Liver (tissue), 8 donors: ENCODE measurements at regions not wholly inside any gene's neighbourhood (a gene's known extent, or its start where the extent isn't known, plus 50 kb on each side); places are given as distances from the start of the nearest gene placed in this dataset.

ENCODE experiments used
- DNase-seq: peaks from one replicate; pipeline ENCODE4 v3.0.0-alpha.2; 2017; ENCODE audit warnings: low spot score
- H3K27ac ChIP-seq, 2 donors: one replicate each; pipeline ENCODE4 v1.7.0; 2013; ENCODE audit warnings: inconsistent platforms in 2 of 2, low read length in 2 of 2, control low read depth in 1 of 2, low read depth in 1 of 2, mild to moderate bottlenecking in 1 of 2
- H3K27me3 ChIP-seq, 4 donors: one replicate each; pipeline versions ENCODE4 v1.6.1 to v1.7.0; 2013; ENCODE audit warnings: low read length in 3 of 4, inconsistent platforms in 1 of 4, mild to moderate bottlenecking in 1 of 4, moderate library complexity in 1 of 4; ENCODE audit not compliant: control insufficient read depth in 4 of 4, insufficient read depth in 4 of 4
- H3K36me3 ChIP-seq, 4 donors: one replicate each; pipeline versions ENCODE4 v1.6.1 to v1.7.0; 2013; ENCODE audit warnings: low read length in 3 of 4, mild to moderate bottlenecking in 3 of 4, low read depth in 1 of 4, moderate library complexity in 1 of 4; ENCODE audit not compliant: control insufficient read depth in 4 of 4, insufficient read depth in 3 of 4
- H3K4me1 ChIP-seq, 4 donors: one replicate each; pipeline versions ENCODE4 v1.6.1 to v1.7.0; 2013; ENCODE audit warnings: low read length in 3 of 4, mild to moderate bottlenecking in 3 of 4, moderate library complexity in 1 of 4; ENCODE audit not compliant: control insufficient read depth in 4 of 4, insufficient read depth in 4 of 4
- H3K4me3 ChIP-seq, 3 donors: one replicate each; pipeline versions ENCODE4 v1.6.1 to v1.7.0; 2013; ENCODE audit warnings: low read length in 3 of 3, control low read depth in 1 of 3, low read depth in 1 of 3, mild to moderate bottlenecking in 1 of 3
- H3K9ac ChIP-seq, 2 donors: one replicate each; pipeline ENCODE4 v1.7.0; 2013; ENCODE audit warnings: low read length in 2 of 2, mild to moderate bottlenecking in 2 of 2, moderate library complexity in 2 of 2, control low read depth in 1 of 2, low read depth in 1 of 2
- H3K9me3 ChIP-seq, 4 donors: one replicate each; pipeline versions ENCODE4 v1.6.1 to v1.7.0; 2013; ENCODE audit warnings: low read length in 3 of 4; ENCODE audit not compliant: control insufficient read depth in 4 of 4
- EGR1 ChIP-seq, 2 donors: IDR thresholded peaks; 2 replicates each; pipeline ENCODE4 v1.6.1; 2016 to 2018; ENCODE audit warnings: antibody characterized with exemption in 2 of 2, low read depth in 2 of 2
- FOXA1 ChIP-seq: IDR thresholded peaks from 2 replicates; pipeline ENCODE4 v1.6.1; 2016; ENCODE audit warnings: antibody characterized with exemption
- FOXA2 ChIP-seq: IDR thresholded peaks from 2 replicates; pipeline ENCODE4 v1.6.1; 2016; ENCODE audit warnings: antibody characterized with exemption
- GABPA ChIP-seq, 2 donors: IDR thresholded peaks in 1 of 2; conservative IDR thresholded peaks in 1 of 2; 2 replicates each; pipeline ENCODE4 v1.6.1; 2016; ENCODE audit warnings: antibody characterized with exemption in 2 of 2, mild to moderate bottlenecking in 1 of 2, moderate library complexity in 1 of 2
- HNF4A ChIP-seq, 2 donors: conservative IDR thresholded peaks; 2 replicates each; pipeline ENCODE4 v1.6.1; 2016; ENCODE audit warnings: antibody characterized with exemption in 2 of 2, mild to moderate bottlenecking in 2 of 2
- HNF4G ChIP-seq: IDR thresholded peaks from 2 replicates; pipeline ENCODE4 v1.6.1; 2016; ENCODE audit warnings: antibody characterized with exemption
- JUND ChIP-seq, 2 donors: IDR thresholded peaks; 2 replicates each; pipeline ENCODE4 v1.6.1; 2016; ENCODE audit warnings: antibody characterized with exemption in 2 of 2
- NR2F2 ChIP-seq: IDR thresholded peaks from 2 replicates; pipeline ENCODE4 v1.6.1; 2016; ENCODE audit warnings: antibody characterized with exemption
- RAD21 ChIP-seq, 2 donors: IDR thresholded peaks; 2 replicates each; pipeline ENCODE4 v1.6.1; 2016; ENCODE audit warnings: antibody characterized with exemption in 2 of 2, mild to moderate bottlenecking in 2 of 2
- RXRA ChIP-seq, 2 donors: IDR thresholded peaks; 2 replicates each; pipeline ENCODE4 v1.6.1; 2017 to 2018; ENCODE audit warnings: antibody characterized with exemption in 2 of 2, mild to moderate bottlenecking in 1 of 2
- SP1 ChIP-seq: IDR thresholded peaks from 2 replicates; pipeline ENCODE4 v1.6.1; 2018; ENCODE audit warnings: antibody characterized with exemption, mild to moderate bottlenecking
- TAF1 ChIP-seq: conservative IDR thresholded peaks from 2 replicates; pipeline ENCODE4 v1.6.1; 2016; ENCODE audit warnings: antibody characterized with exemption, mild to moderate bottlenecking
- YY1 ChIP-seq: IDR thresholded peaks from 2 replicates; pipeline ENCODE4 v1.6.1; 2016; ENCODE audit warnings: antibody characterized with exemption, mild to moderate bottlenecking
- WGBS: extraction: QIAGEN DNeasy Blood & Tissue Kit; methylation state at CpG from one replicate; pipeline ENCODE4 v1.1.7; 2013; 5-methylcytosine and 5-hydroxymethylcytosine counted together
- TF ChIP-seq, protein P1 (sequence below): IDR thresholded peaks from 2 replicates; pipeline ENCODE4 v1.6.1; 2016; ENCODE audit warnings: antibody characterized with exemption, mild to moderate bottlenecking
- TF ChIP-seq, protein P2 (sequence below): IDR thresholded peaks from 2 replicates; pipeline ENCODE4 v1.6.1; 2016; ENCODE audit warnings: antibody characterized with exemption
- TF ChIP-seq, protein P3 (sequence below): fragments of 150-350 bp; IDR thresholded peaks from 2 replicates; pipeline ENCODE4 v1.5.1; 2017; ENCODE audit warnings: improper control_type of control experiment, low read depth, low read length; ENCODE audit not compliant: missing input control
- TF ChIP-seq, protein P4 (sequence below): IDR thresholded peaks from 2 replicates; pipeline ENCODE4 v1.6.1; 2016; ENCODE audit warnings: antibody characterized with exemption
- TF ChIP-seq, protein P5 (sequence below): IDR thresholded peaks from 2 replicates; pipeline ENCODE4 v1.6.1; 2016; ENCODE audit warnings: antibody characterized with exemption
- donor health status: healthy.
- donor health status: healthy.
- donor health status: healthy.
- donor health status: healthy.
- donor health status: healthy.

DNA sequence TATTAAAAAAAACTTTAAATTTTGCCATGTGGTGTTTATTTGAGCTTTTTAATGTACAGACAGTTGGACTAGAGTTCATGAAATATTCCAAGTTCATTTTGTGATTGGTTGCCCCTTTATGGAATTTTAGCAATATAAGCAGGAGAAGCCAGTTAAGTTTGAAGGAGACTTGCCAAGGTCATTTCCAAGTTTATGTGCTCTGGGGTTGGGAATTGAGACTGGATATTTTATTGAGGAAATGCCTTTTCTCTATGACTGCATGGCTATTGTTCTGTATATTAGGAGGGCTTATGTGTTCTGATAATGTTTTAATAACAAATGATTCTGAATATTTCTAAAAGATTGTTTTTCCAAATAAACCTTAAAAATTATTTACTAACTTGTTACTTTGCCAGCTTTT is 67.0 kb upstream of the TCF4 start:
- H3K27ac ChIP-seq, result no peak overlapping the region
- no peak for DNase-seq
- no peak for TF ChIP-seq SP1
- no peak for TF ChIP-seq HNF4G
- TF ChIP-seq, protein P1, sequence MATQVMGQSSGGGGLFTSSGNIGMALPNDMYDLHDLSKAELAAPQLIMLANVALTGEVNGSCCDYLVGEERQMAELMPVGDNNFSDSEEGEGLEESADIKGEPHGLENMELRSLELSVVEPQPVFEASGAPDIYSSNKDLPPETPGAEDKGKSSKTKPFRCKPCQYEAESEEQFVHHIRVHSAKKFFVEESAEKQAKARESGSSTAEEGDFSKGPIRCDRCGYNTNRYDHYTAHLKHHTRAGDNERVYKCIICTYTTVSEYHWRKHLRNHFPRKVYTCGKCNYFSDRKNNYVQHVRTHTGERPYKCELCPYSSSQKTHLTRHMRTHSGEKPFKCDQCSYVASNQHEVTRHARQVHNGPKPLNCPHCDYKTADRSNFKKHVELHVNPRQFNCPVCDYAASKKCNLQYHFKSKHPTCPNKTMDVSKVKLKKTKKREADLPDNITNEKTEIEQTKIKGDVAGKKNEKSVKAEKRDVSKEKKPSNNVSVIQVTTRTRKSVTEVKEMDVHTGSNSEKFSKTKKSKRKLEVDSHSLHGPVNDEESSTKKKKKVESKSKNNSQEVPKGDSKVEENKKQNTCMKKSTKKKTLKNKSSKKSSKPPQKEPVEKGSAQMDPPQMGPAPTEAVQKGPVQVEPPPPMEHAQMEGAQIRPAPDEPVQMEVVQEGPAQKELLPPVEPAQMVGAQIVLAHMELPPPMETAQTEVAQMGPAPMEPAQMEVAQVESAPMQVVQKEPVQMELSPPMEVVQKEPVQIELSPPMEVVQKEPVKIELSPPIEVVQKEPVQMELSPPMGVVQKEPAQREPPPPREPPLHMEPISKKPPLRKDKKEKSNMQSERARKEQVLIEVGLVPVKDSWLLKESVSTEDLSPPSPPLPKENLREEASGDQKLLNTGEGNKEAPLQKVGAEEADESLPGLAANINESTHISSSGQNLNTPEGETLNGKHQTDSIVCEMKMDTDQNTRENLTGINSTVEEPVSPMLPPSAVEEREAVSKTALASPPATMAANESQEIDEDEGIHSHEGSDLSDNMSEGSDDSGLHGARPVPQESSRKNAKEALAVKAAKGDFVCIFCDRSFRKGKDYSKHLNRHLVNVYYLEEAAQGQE, result no peak
- no peak for TF ChIP-seq RAD21 (IDR thresholded peaks at IDR 0.05)
- no peak for TF ChIP-seq HNF4A (conservative IDR thresholded peaks at IDR 0.05)
- TF ChIP-seq GABPA (IDR thresholded peaks at IDR 0.05 in 1 of 2, conservative IDR thresholded peaks at IDR 0.05 in 1 of 2), result no peak
- no peak for TF ChIP-seq TAF1
- TF ChIP-seq YY1, result no peak
- TF ChIP-seq, protein P2, sequence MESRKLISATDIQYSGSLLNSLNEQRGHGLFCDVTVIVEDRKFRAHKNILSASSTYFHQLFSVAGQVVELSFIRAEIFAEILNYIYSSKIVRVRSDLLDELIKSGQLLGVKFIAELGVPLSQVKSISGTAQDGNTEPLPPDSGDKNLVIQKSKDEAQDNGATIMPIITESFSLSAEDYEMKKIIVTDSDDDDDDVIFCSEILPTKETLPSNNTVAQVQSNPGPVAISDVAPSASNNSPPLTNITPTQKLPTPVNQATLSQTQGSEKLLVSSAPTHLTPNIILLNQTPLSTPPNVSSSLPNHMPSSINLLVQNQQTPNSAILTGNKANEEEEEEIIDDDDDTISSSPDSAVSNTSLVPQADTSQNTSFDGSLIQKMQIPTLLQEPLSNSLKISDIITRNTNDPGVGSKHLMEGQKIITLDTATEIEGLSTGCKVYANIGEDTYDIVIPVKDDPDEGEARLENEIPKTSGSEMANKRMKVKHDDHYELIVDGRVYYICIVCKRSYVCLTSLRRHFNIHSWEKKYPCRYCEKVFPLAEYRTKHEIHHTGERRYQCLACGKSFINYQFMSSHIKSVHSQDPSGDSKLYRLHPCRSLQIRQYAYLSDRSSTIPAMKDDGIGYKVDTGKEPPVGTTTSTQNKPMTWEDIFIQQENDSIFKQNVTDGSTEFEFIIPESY, result no peak
- no peak for TF ChIP-seq EGR1 (IDR thresholded peaks at IDR 0.05; ENCODE audit: low read depth in 2 of 2)
- TF ChIP-seq, protein P3, sequence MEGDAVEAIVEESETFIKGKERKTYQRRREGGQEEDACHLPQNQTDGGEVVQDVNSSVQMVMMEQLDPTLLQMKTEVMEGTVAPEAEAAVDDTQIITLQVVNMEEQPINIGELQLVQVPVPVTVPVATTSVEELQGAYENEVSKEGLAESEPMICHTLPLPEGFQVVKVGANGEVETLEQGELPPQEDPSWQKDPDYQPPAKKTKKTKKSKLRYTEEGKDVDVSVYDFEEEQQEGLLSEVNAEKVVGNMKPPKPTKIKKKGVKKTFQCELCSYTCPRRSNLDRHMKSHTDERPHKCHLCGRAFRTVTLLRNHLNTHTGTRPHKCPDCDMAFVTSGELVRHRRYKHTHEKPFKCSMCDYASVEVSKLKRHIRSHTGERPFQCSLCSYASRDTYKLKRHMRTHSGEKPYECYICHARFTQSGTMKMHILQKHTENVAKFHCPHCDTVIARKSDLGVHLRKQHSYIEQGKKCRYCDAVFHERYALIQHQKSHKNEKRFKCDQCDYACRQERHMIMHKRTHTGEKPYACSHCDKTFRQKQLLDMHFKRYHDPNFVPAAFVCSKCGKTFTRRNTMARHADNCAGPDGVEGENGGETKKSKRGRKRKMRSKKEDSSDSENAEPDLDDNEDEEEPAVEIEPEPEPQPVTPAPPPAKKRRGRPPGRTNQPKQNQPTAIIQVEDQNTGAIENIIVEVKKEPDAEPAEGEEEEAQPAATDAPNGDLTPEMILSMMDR, result no peak
- TF ChIP-seq, protein P4, sequence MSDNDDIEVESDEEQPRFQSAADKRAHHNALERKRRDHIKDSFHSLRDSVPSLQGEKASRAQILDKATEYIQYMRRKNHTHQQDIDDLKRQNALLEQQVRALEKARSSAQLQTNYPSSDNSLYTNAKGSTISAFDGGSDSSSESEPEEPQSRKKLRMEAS, result no peak
- no peak for TF ChIP-seq JUND (IDR thresholded peaks at IDR 0.05)
- TF ChIP-seq, protein P5, sequence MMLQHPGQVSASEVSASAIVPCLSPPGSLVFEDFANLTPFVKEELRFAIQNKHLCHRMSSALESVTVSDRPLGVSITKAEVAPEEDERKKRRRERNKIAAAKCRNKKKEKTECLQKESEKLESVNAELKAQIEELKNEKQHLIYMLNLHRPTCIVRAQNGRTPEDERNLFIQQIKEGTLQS, result no peak
- TF ChIP-seq FOXA2, result no peak
- no peak for TF ChIP-seq FOXA1
- TF ChIP-seq RXRA (IDR thresholded peaks at IDR 0.05), result no peak
- H3K4me1 ChIP-seq, result no peaks in the 10 kb centered on the region
- H3K36me3 ChIP-seq, result no peaks in the 10 kb centered on the region
- H3K27me3 ChIP-seq, result no peaks in the 10 kb centered on the region
- no peak overlapping the region for H3K4me3 ChIP-seq
- H3K9me3 ChIP-seq, result no peaks in the 10 kb centered on the region
- H3K9ac ChIP-seq, result no peak overlapping the region

DNA sequence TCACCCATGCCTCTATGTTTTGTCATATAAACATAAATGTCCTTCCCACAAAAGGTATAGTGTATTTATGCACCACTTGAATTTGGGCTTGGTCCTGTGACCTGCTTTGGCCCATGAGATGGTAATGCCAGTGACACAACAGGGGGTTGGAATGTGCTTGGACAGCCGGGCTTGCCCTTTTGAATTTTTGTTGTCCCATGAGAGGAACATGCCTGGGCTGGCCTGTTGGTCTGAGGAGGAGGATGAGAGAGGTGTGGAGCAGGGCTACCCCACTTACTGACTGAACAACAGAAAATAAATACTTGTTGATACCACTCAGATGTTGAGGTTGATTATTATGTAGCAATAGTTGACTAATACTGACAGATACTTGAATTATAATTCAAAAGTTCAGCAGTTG is 63.2 kb upstream of the TCF4 start:
- Histone ChIP-seq H3K36me3 (no peaks in the 10 kb centered on the region), H3K4me3 (no peak overlapping the region), H3K27me3 (no peaks in the 10 kb centered on the region), H3K9me3 (no peaks in the 10 kb centered on the region), H3K27ac (no peak overlapping the region), H3K9ac (no peak overlapping the region), H3K4me1 (no peaks in the 10 kb centered on the region)
- no peak for DNase-seq
- 69% methylated on average over 1 of the region's 1 CpG for WGBS
- TF ChIP-seq EGR1 (IDR thresholded peaks at IDR 0.05; ENCODE audit: low read depth in 2 of 2) (no peak), HNF4G (no peak), NR2F2 (no peak), HNF4A (conservative IDR thresholded peaks at IDR 0.05) (no peak), SP1 (no peak), RAD21 (IDR thresholded peaks at IDR 0.05) (no peak), GABPA (IDR thresholded peaks at IDR 0.05 in 1 of 2, conservative IDR thresholded peaks at IDR 0.05 in 1 of 2) (no peak), YY1 (no peak)
- TF ChIP-seq, protein P4, result no peak
- TF ChIP-seq, protein P3, result no peak
- TF ChIP-seq, protein P2, result no peak
- TF ChIP-seq, protein P5, result no peak
